ENCODE measurements at regions not wholly inside any gene's neighbourhood (a gene's known extent, or its start where the extent isn't known, plus 50 kb on each side); places are given as distances from the start of the nearest gene placed in this dataset.

DNA sequence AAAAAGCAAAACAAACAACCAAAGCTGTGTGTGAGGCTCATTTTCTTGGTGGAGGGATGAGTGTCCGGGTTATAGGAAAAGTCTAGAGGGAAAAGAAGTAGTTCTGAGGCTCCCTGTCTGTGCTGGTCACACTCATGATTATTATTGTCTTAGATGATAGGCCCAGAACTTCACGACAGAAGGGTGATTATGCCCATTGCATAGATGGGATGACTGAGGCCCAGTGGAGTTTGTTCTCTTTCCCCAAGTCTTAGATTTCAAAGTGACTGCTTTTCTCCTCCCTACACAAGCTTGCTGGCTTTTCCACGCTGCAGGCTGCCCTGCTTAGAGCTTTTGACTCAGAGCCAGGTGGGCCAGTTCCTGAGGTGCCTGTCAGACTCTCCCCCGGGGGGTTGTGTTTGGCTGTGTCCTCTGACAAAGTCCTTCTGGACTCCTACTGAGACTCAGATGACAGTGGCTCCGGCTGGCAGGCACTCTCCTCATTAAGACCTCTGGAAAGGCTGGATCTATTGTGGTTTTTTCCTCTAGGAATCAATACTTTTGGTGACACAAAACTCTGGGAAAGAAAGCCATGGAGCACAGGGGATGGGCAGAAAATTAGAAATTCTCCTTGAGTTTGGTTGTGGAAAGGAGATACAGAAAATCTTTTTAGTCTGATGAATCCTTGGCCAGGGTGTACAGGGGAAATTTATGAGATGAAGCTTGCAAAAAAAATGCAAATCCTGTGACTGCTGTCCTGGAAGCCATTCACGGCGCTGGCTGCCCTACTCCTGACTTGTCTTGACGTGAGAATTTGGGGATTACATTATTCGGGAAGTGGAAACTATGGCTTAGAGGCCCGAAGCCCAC is 120.9 kb downstream of the NSG2 start:
- no TSS peak for BruUV-seq (replicated peaks)
- CTCF ChIA-PET: no interaction called here
- Histone ChIP-seq H3K27me3 (ENCODE audit: control insufficient read depth, insufficient read depth, low read length) (peaks cover 3% of the 10 kb centered on the region; the same call in 1 of the 2 replicates), H3K36me3 (ENCODE audit: control insufficient read depth, insufficient read depth, low read length) (no peaks in the 10 kb centered on the region), H3K27ac (ENCODE audit: low read length) (no peak overlapping the region), H3K4me3 (ENCODE audit: low read depth in 2 of 2, low read length in 2 of 2) (no peak overlapping the region), H3K4me1 (ENCODE audit: control insufficient read depth, insufficient read depth, low read length) (no peaks in the 10 kb centered on the region), H3K9me3 (ENCODE audit: control insufficient read depth, insufficient read depth, low read depth, low read length) (peaks cover 3% of the 10 kb centered on the region; the same call in 1 of the 2 replicates)
- ATAC-seq (no peak), DNase-seq (ENCODE audit: low read depth, low spot score) (no peak)
- POLR2A ChIA-PET: no interaction called here
- in situ Hi-C loops (cut with HindIII; ENCODE audit: low pct_unique_long_range_greater_than_20kb, low sequenced_read_pairs) (no loop called here), intact Hi-C loops (cut with micrococcal nuclease; ENCODE audit: unreplicated experiment) (no loop called here)
- TF ChIP-seq SIN3A (IDR thresholded peaks at IDR 0.05; ENCODE audit: borderline replicate concordance, insufficient read depth, low read depth, low read length) (no peak), POLR2AphosphoS5 (IDR thresholded peaks at IDR 0.05; ENCODE audit: low read depth, low read length) (no peak)
- TF ChIP-seq, protein P1, sequence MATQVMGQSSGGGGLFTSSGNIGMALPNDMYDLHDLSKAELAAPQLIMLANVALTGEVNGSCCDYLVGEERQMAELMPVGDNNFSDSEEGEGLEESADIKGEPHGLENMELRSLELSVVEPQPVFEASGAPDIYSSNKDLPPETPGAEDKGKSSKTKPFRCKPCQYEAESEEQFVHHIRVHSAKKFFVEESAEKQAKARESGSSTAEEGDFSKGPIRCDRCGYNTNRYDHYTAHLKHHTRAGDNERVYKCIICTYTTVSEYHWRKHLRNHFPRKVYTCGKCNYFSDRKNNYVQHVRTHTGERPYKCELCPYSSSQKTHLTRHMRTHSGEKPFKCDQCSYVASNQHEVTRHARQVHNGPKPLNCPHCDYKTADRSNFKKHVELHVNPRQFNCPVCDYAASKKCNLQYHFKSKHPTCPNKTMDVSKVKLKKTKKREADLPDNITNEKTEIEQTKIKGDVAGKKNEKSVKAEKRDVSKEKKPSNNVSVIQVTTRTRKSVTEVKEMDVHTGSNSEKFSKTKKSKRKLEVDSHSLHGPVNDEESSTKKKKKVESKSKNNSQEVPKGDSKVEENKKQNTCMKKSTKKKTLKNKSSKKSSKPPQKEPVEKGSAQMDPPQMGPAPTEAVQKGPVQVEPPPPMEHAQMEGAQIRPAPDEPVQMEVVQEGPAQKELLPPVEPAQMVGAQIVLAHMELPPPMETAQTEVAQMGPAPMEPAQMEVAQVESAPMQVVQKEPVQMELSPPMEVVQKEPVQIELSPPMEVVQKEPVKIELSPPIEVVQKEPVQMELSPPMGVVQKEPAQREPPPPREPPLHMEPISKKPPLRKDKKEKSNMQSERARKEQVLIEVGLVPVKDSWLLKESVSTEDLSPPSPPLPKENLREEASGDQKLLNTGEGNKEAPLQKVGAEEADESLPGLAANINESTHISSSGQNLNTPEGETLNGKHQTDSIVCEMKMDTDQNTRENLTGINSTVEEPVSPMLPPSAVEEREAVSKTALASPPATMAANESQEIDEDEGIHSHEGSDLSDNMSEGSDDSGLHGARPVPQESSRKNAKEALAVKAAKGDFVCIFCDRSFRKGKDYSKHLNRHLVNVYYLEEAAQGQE (IDR thresholded peaks at IDR 0.05; ENCODE audit: insufficient read depth in 1 of 2, low read depth in 2 of 2, low read length in 1 of 2): no peak

DNA sequence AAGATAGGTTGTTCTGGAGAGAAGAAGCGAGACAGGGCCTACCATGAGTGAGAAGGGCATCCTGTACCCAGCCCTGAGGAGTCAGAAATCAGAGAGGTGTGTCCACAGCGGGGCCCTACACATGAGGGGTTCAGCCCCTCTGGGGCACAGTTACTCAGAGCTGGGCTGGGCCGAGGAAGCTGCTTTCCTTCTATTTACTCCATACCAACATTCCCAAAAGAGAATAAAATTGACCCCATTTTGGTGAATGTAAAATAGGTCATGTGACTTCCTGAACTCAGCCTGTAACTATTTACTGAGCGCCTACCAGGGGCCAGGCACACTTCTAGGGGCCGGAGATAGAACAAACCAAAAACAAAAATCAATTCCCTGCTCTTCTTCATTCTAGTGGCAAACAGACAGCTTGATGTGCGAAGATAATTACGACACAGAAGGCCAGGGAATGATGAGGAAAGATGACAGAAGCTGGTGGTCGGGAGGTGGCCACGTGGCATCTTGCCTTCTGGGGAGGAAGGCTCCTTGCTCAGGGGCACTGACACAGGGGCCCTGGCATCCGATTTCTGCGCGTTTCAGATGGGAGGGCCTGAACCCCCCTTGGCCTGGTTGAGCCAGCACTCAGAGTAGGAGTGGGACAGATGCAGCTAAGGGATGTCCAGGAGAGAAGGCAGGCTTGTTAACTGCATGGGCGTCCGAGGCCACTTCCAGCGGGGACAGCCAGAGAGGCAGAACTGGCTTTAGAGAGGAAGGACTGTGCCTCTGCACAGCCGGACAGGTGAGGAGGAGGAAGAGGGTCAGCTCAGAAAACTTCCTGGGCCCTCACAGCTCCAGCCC is 121.8 kb downstream of the NSG2 start:
- no peak for ATAC-seq
- no TSS peak for BruUV-seq (replicated peaks)
- POLR2A ChIA-PET: no interaction called here

More for the DNA sequence above, 121.8 kb downstream of the NSG2 start:
- DNase-seq (ENCODE audit: low read depth, low spot score): no peak
- no peaks in the 10 kb centered on the region for H3K4me1 ChIP-seq (ENCODE audit: control insufficient read depth, insufficient read depth, low read length)
- in situ Hi-C loops (cut with HindIII; ENCODE audit: low pct_unique_long_range_greater_than_20kb, low sequenced_read_pairs): no loop called here
- TF ChIP-seq, protein P2, sequence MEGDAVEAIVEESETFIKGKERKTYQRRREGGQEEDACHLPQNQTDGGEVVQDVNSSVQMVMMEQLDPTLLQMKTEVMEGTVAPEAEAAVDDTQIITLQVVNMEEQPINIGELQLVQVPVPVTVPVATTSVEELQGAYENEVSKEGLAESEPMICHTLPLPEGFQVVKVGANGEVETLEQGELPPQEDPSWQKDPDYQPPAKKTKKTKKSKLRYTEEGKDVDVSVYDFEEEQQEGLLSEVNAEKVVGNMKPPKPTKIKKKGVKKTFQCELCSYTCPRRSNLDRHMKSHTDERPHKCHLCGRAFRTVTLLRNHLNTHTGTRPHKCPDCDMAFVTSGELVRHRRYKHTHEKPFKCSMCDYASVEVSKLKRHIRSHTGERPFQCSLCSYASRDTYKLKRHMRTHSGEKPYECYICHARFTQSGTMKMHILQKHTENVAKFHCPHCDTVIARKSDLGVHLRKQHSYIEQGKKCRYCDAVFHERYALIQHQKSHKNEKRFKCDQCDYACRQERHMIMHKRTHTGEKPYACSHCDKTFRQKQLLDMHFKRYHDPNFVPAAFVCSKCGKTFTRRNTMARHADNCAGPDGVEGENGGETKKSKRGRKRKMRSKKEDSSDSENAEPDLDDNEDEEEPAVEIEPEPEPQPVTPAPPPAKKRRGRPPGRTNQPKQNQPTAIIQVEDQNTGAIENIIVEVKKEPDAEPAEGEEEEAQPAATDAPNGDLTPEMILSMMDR (IDR thresholded peaks at IDR 0.05): no peak
- TF ChIP-seq SIN3A (IDR thresholded peaks at IDR 0.05; ENCODE audit: borderline replicate concordance, insufficient read depth, low read depth, low read length) (no peak), TCF7L2 (IDR thresholded peaks at IDR 0.05; ENCODE audit: low read depth, low read length) (no peak), POLR2AphosphoS5 (IDR thresholded peaks at IDR 0.05; ENCODE audit: low read depth, low read length) (no peak)
- TF ChIP-seq, protein P1 (IDR thresholded peaks at IDR 0.05; ENCODE audit: insufficient read depth in 1 of 2, low read depth in 2 of 2, low read length in 1 of 2): no peak
- H3K36me3 ChIP-seq (ENCODE audit: control insufficient read depth, insufficient read depth, low read length): no peaks in the 10 kb centered on the region
- peaks cover 3% of the 10 kb centered on the region; the same call in 1 of the 2 replicates for H3K9me3 ChIP-seq (ENCODE audit: control insufficient read depth, insufficient read depth, low read depth, low read length)
- CTCF ChIA-PET: no interaction called here
- no peak overlapping the region for H3K4me3 ChIP-seq (ENCODE audit: low read depth in 2 of 2, low read length in 2 of 2)
- intact Hi-C loops (cut with micrococcal nuclease; ENCODE audit: unreplicated experiment): no loop called here
- H3K27me3 ChIP-seq (ENCODE audit: control insufficient read depth, insufficient read depth, low read length): peaks cover 3% of the 10 kb centered on the region; the same call in 1 of the 2 replicates
- no peak overlapping the region for H3K27ac ChIP-seq (ENCODE audit: low read length)

All from Panc1 (cell line).